ENCODE measurements at regions not wholly inside any gene's neighbourhood (a gene's known extent, or its start where the extent isn't known, plus 50 kb on each side); places are given as distances from the start of the nearest gene placed in this dataset.
"Not testable (repeated sequence)": the region's sequence is repeated elsewhere in the genome, so short reads cannot be mapped to it uniquely, and the experiment has no call there.

DNA sequence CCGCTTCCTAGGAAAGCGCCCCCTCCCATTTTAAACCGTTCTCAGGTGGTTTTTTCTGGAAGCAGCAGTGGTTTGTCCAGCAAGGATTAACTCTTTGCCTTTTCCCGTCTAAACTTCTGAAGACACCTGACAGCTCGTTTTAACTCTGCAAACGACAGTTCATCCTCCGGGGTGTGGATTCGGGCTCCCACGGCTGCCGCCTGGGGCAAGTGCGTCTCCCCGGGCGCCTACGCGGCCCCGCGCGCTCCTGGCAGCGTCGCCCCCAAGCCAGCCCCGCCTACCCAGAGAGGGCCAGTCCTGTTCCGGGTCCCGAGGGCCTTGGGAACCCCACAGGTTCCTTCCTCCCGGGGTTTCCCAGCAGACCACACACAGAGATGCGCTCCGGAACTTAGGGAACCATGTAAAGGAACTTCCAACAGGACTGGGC, 54.4 kb downstream of the PRR18 start:
- peak in 1 of 58 donors; percentile 35 for DNase-seq

- no peak for DNase-seq
Observed at GRCh38 chr6:166253281-166253681, 54.9 kb downstream of the PRR18 start.

GRCh38 chr6:166252601-166253000, 55.6 kb downstream of the PRR18 start:
- DNase-seq = no peak

GRCh38 chr6:166251655-166252054, 56.5 kb downstream of the PRR18 start:
- no peak for DNase-seq

DNA sequence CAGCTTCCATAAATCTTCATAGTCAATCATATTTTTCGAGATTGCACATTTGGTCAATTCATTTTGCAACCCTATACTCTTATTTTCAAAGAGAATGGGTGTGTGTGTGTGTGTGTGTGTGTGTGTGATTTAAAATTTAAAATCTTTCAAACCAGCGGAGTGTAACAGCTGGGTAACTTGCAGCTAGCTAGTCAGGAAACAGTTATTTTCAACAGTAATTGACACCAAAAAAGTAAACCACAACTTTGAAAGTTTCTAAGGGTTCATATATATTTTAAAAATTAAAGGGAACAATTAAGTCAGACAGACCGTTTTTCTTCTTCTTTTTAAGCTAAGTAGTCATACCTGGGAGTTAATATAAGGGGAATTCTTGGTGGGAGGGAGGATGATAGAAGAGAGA, 57.0 kb downstream of the PRR18 start:
- DNase-seq = no peak

DNA sequence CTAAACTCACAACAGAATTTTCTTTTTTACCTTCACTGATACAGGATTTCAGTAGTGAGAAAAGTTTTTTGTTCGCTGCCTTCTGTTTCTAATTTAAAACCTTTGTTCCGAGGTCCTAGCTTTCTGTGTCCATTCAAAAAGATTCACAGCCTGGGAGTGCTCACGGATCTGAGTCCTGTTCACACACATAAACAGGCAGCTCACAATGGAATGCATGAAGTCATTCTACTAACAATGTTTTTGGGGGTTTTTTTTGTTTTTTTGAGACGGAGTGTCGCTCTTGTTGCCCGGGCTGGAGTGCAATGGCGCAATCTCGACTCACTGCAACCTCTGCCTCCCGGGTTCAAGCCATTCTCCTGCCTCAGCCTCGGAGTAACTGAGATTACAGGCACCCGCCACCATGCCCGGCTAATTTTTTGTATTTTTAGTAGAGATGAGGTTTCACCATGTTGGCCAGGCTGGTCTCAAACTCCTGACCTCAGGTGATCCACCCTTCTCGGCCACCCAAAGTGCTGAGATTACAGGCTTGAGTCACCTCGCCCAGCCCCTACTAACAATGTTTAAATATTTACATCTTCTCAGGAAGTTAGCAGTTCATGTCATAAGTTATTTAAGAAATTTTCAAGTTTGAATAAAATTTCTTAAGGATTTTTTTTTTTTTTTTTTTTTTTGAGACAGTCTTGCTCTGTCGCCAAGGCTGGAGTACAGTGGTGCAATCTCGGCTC, 59.0 kb downstream of the PRR18 start:
- not testable (repeated sequence) for DNase-seq

- DNase-seq = no peak
Observed at GRCh38 chr6:166245148-166245547, 63.0 kb downstream of the PRR18 start.

DNA sequence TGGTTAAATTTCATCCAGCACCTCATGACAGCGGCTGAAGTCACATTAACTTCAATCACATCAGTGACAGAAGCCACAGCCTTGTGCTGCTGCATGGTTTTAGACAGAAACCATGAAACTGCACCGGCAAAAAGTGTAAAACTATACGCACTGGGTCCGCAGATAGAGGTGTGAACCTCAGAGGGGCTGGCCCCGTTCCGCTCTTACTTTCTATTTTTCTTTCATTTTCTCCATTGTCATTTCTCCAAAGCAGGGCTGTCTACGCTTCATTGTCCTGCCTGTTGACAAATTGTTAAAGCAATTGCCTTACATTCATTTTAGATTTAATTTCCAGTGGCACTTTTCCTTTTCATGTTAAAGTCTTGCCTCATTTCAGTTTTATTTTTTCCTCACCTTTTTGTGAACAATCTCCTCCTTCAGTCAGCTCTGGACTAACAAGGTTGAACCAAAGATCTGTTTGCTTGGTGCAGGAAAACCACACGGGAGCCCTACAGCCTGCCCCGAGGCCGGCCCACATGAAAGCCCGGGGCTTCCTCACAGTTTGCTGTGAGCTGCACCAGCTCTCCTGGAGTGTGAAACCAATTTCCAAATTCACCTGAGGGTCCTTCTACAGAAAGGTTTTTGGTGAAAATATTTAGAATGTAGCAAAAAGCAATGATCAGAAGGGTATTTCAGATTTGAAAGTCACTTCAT, 63.7 kb downstream of the PRR18 start:
- no peak for DNase-seq

DNA sequence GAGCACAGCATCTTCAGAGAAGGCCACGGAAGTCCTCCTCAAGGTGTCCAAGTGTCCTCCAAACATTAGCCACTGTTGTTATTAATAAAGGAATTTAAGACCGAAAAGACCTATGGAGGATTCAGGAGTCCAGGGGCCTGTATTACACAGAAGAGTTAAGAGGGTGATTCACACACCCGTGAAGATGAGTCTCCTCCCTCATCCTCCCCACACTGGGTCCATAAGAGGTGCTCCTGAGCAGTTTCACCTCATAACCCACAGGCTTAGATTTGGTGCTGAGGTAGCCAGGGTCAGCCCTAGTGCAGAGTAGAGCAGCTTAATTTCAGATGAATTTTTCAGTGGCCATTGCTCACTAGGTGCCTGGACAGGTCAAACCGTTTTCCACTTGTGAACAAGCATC, 65.3 kb downstream of the PRR18 start:
- DNase-seq = no peak

DNA sequence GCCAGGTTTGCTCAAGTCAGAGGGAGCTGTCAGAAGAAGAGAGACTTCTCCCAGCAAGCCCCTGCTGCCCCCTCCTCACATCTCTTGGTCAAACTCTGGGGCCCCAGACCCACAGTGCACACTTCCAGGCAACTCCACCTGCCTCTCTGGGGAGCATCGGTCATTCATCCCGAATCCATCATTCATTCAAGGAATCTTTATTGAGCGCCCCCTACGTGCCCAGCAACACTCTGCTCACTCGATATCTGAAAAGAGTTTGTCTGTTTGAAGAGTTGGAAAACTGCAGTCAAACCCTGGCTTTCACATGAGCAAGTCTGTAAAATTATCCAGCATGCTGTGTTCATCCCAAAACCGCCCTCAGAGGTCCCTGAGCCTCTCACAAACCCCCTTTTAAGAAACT, 66.2 kb downstream of the PRR18 start:
- DNase-seq = no peak

DNA sequence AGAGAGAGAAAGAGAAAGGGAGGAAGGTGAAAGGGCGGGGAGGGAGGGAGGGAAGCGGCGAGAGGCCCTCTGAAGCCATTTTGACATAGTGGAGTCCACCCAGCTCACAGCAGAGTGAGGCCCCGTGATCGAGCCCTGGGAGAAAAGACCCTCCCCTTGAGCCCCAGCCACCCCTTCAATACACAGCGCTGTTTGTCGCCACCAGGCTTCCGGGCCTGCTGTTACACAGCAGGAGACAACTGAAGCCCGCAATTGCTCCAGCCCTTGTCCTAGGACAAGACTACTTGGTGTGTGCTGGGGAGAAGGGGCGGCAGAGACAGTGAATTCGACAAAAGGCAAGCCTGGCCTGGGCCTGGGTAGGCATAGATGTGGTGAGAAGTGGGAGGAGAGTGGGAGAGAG, 67.3 kb downstream of the PRR18 start:
- DNase-seq = no peak

- DNase-seq = peak in 5 of 58 donors; percentile 6 to 45 (median 22)
Observed at GRCh38 chr6:166237617-166238016, 70.0 kb upstream of the TBXT start.

DNA sequence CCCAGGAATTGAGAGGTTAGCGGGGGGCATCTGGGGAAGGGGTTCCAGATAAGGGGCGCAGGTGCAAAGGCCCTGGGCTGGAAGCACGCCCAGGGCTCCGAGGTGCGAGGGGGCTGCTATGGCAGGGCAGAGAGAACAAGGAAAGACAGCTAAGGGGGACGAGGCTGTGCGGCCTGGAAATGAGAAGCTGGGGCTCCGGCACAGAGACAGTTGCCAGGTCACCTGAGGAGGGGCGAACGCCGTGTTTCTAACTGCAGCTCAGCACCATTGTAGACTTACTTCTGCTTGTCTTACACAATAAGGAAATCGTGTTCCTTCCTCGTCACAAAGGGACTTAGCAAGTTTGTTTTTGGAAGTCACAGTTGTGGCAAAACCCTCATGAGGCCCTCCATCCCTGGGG, 68.9 kb upstream of the TBXT start:
- DNase-seq = peak in 1 of 58 donors; percentile 8

DNA sequence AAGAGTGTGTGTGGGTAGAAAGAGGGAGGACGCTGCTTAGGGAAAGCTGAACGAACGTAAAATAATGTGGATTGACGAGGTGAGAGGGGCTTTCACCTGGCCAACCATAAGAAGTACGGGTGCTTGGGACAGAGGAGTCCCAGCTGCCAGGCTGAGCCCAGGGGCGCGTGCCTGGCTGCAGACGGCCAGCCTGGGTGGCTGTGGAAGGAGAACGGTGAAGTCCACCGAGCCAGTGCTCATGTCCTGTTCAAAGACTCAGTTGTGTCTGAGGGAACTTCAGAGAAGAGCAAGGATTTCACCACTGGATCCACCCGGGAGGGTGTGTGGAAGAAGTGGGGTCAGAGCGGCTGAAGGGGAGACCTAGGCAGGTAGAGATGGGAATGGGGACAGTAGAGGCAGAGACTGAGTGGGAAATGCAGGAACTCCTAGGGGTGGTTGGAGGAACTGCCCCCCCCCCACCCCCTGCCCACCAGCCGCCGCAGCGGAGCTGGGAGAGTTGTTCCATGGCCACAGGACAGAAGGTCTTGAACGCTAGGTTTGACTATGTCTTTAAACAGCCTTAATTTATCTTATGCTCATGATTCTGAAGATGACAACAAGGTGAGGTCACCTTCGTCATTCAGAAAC, 68.1 kb upstream of the TBXT start:
- DNase-seq = no peak

DNA sequence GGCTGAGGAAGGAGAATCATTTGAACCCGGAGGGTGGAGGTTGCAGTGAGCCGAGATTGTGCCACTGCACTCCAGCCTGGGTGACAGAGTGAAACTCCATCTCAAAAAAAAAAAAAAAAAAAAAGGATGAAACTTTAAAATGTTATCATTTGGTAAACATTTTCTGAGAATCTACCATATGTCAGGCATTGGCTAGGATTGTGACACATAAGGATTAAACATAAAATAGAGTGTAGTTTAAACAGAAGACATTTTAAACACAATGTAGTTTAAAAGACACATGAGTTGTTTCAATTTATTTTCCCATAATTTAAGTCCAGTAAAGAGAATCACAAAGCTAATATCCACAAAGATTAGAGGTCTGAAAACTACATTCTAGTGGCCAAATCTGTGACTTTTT, 63.5 kb upstream of the TBXT start:
- DNase-seq = not testable (repeated sequence)

DNA sequence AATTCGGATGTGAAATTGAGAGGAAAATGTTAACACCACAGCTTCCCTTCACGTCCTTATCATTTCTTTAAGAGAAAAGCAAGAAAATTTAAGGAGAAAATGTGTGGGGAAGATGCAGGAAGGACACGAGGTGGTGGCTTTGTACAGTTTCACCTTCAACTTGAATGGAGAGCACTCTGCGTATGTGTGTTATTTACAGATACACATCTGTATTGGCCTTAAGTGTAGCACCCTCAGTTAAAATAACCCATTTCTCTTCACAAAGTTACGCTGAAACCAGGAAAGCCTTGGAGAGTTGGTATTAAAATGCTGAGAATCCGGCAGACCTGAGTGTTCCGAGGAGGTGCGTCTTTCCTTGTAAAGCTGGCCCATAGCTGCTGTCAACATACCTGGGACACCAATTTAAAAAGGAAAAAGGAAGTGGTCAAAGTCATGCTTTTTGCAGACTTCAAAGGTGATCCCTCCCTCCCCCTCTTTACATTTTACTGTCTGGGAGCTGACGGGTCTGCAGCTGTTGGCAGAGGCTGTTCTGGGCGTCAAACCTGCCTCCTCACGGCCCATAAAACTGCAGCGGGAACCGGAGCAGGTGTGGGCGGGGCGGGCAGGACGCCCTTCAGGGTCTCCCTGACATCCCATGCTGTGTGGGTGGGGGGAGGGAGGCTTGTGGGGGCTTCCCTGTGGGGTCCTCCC, 61.3 kb upstream of the TBXT start:
- no peak for DNase-seq

GRCh38 chr6:166228425-166228824, 60.8 kb upstream of the TBXT start:
- no peak for DNase-seq

DNA sequence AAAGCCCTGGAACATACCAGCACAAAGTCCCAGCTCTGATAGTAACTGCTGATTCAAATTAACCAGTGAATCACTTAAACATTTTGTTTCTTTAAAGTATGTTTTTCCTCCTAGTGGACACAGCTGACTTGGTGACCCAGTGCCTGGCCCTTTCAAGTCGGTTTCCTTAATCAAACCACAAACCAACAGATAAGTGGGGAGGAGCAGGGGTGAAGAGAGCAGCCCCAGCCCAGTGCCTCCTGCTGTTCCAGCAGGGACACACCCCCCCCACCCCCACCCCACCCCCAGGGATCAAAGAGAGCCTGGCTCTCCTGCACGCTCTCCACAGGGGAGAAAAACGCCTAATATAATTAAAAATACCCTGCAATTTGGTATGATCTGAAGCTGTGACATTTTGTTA, 55.4 kb upstream of the TBXT start:
- no peak for DNase-seq

GRCh38 chr6:166222631-166223030, 55.0 kb upstream of the TBXT start:
- DNase-seq = no peak

- no peak for DNase-seq
Observed at GRCh38 chr6:166221636-166222035, 54.0 kb upstream of the TBXT start.

GRCh38 chr6:166221040-166221439, 53.4 kb upstream of the TBXT start:
- no peak for DNase-seq

Measured in anterior cingulate cortex (tissue), 58 donors.